HepG2 (cell line): ENCODE measurements at regions not wholly inside any gene's neighbourhood (a gene's known extent, or its start where the extent isn't known, plus 50 kb on each side); places are given as distances from the start of the nearest gene placed in this dataset.

Experiments used
- ATAC-seq: fragments of 200-7000 bp; cut with Tn5 transposase; 3 replicates; pipeline ENCODE4 v1.9.1; 2020; ENCODE audit warnings: mild to moderate bottlenecking, moderate library complexity
- BruUV-seq: library from RNA; stranded (reverse); fragments of 400-500 nt; replicated peaks from 2 replicates; lab custom pipeline; 2021; lab: Mats Ljungman, UMichigan
- CTCF ChIA-PET: fragments of 300-600 bp; formaldehyde crosslinking; extraction: SDS; loops from one replicate; lab custom pipeline; 2021; ENCODE audit warnings: low total read pairs, inconsistent platforms, low intra/inter-chr PET ratio; lab: Yijun Ruan, JAX
- POLR2A ChIA-PET: fragments of 350-600 bp; sonication (Branson Sonifier 250); formaldehyde crosslinking; loops from one replicate; lab custom pipeline; 2020; ENCODE audit warnings: antibody characterized with exemption, inconsistent platforms; lab: Yijun Ruan, JAX
- DNase-seq: peaks from one replicate; pipeline ENCODE4 v3.0.0-alpha.2; 2015; ENCODE audit warnings: low spot score
- FAIRE-seq: peaks from 3 replicates; lab custom pipeline; 2011; peaks lifted over from hg19 to GRCh38; lab: Jason Lieb, UNC
- H2AFZ ChIP-seq: one replicate; pipeline ENCODE4 v1.6.1; 2011; ENCODE audit warnings: low read length, inconsistent platforms
- H3K27ac ChIP-seq: fragments of 300-600 bp; 3 replicates; pipeline ENCODE4 v1.8.0; 2011; ENCODE audit warnings: mixed run types, mild to moderate bottlenecking, mixed read lengths, low read length, inconsistent platforms; ENCODE audit not compliant: insufficient read depth; ENCODE audit errors: extremely low read length
- H3K27me3 ChIP-seq, 2 experiments: fragments of 200-600 bp in 1 of 2; 2 replicates in 1 of 2; 3 replicates in 1 of 2; pipeline versions ENCODE4 v1.6.0 to v1.8.0; 2011; ENCODE audit warnings: low read length in 2 of 2, mild to moderate bottlenecking in 2 of 2, moderate library complexity in 2 of 2, inconsistent platforms in 1 of 2; ENCODE audit not compliant: insufficient read depth in 2 of 2, control insufficient read depth in 1 of 2
- H3K36me3 ChIP-seq, 2 experiments: fragments of 200-600 bp in 1 of 2; replicated peaks in 1 of 2; 2 replicates in 1 of 2; 3 replicates in 1 of 2; pipeline versions ENCODE4 v1.5.1 to v1.8.0; 2011; ENCODE audit warnings: low read length in 2 of 2, inconsistent platforms in 1 of 2; ENCODE audit not compliant: insufficient read depth in 2 of 2, control insufficient read depth in 1 of 2
- H3K4me1 ChIP-seq: 2 replicates; pipeline ENCODE4 v1.5.1; 2012; ENCODE audit warnings: low read length, inconsistent platforms; ENCODE audit not compliant: insufficient read depth
- H3K4me2 ChIP-seq: 2 replicates; pipeline ENCODE4 v1.6.0; 2011; ENCODE audit warnings: low read depth, low read length, inconsistent platforms
- H3K4me3 ChIP-seq, 3 experiments: fragments of 200-600 bp in 1 of 3; sonication (generic), shearing (Covaris generic) in 1 of 3; replicated peaks in 1 of 3; 2 replicates each; pipeline ENCODE4 v1.5.1; 2011 to 2016; ENCODE audit warnings: low read length in 3 of 3, inconsistent platforms in 2 of 3, low read depth in 2 of 3, mild to moderate bottlenecking in 2 of 3, control low read depth in 1 of 3, mixed read lengths in 1 of 3; ENCODE audit not compliant: insufficient read depth in 1 of 3
- H3K79me2 ChIP-seq: one replicate; pipeline ENCODE4 v1.6.1; 2011; ENCODE audit warnings: low read length, inconsistent platforms; ENCODE audit not compliant: insufficient read depth
- H3K9ac ChIP-seq: 2 replicates; pipeline ENCODE4 v1.6.0; 2011; ENCODE audit warnings: mild to moderate bottlenecking, low read depth, low read length, inconsistent platforms; ENCODE audit not compliant: insufficient read depth
- H3K9me3 ChIP-seq: 2 replicates; pipeline ENCODE4 v1.5.1; 2012; ENCODE audit warnings: mild to moderate bottlenecking, low read length
- H4K20me1 ChIP-seq: 2 replicates; pipeline ENCODE4 v1.6.0; 2011; ENCODE audit warnings: inconsistent platforms, mild to moderate bottlenecking, low read length, moderate library complexity; ENCODE audit not compliant: insufficient read depth
- ARID4A ChIP-seq: sonication (generic); formaldehyde crosslinking; IDR thresholded peaks from 2 replicates; pipeline ENCODE4 v1.5.0; 2020; ENCODE audit warnings: mild to moderate bottlenecking, missing genetic modification reagents, borderline replicate concordance
- MAFF ChIP-seq: IDR thresholded peaks from 2 replicates; pipeline ENCODE4 v1.6.1; 2011; ENCODE audit warnings: low read depth, low read length, improper control_type of control experiment
- MAFK ChIP-seq, 2 experiments: IDR thresholded peaks in 1 of 2; conservative IDR thresholded peaks in 1 of 2; 2 replicates each; pipeline ENCODE4 v1.6.1; 2011; ENCODE audit warnings: improper control_type of control experiment in 2 of 2, low read length in 2 of 2
- NFE2L2 ChIP-seq: fragments of 150-350 bp; IDR thresholded peaks from 2 replicates; pipeline ENCODE4 v1.6.1; 2014; ENCODE audit warnings: low read length
- ZNF572 ChIP-seq: sonication (generic); formaldehyde crosslinking; IDR thresholded peaks from 2 replicates; pipeline ENCODE4 v1.5.1; 2020; ENCODE audit warnings: mild to moderate bottlenecking, missing genetic modification reagents
- WGBS: methylation state at CpG from one replicate; pipeline ENCODE4 v1.1.6; 2017; ENCODE audit warnings: low lambda C conversion rate; 5-methylcytosine and 5-hydroxymethylcytosine counted together
- in situ Hi-C: cut with HindIII; loops from 2 replicates; pipeline ENCODE4 v1.10.0; 2017; ENCODE audit warnings: low pct_unique_long_range_greater_than_20kb; ENCODE audit not compliant: extremely low pct_ligation_motif_present
- intact Hi-C: fragments of 100-400 bp; cut with micrococcal nuclease; formaldehyde crosslinking; loops from one replicate; pipeline ENCODE4 v1.10.0; 2022; ENCODE audit not compliant: unreplicated experiment
- TF ChIP-seq, protein P1 (sequence below): sonication (generic); formaldehyde crosslinking; IDR thresholded peaks from 2 replicates; pipeline ENCODE4 v1.4.0; 2020; ENCODE audit warnings: mild to moderate bottlenecking, low read depth, missing genetic modification reagents

GRCh38 chr10:15990535-15991129 is 130.3 kb upstream of the MINDY3 start (continued):
- TF ChIP-seq ARID4A (CRISPR knock-in tag), result no peak

GRCh38 chr10:15997313-15997712 is 137.0 kb upstream of the MINDY3 start:
- CTCF ChIA-PET, result no interaction called here
- whole genome bisulfite sequencing, result under 1% methylated on average over 4 of the region's 4 CpGs
- H3K27ac ChIP-seq, result no peak overlapping the region
- H3K4me1 ChIP-seq, result no peaks in the 10 kb centered on the region
- BruUV-seq, result no TSS peak
- intact Hi-C loops, result no loop called here
- no peaks in the 10 kb centered on the region for H3K79me2 ChIP-seq
- ATAC-seq (no peak), FAIRE-seq (no peak), DNase-seq (no peak)
- H4K20me1 ChIP-seq, result no peaks in the 10 kb centered on the region
- no peak overlapping the region for H3K4me3 ChIP-seq
- H3K27me3 ChIP-seq, result no peaks in the 10 kb centered on the region
- no peak overlapping the region for H3K4me2 ChIP-seq
- TF ChIP-seq MAFF (peak; percentile 87), MAFK (conservative IDR thresholded peaks at IDR 0.05 in 1 of 2, IDR thresholded peaks at IDR 0.05 in 1 of 2; ENCODE audit: low read length in 2 of 2) (peak; percentile 85 to 93), NFE2L2 (peak; percentile 46), ZNF572 (CRISPR knock-in tag) (no peak)
- TF ChIP-seq, protein P1, sequence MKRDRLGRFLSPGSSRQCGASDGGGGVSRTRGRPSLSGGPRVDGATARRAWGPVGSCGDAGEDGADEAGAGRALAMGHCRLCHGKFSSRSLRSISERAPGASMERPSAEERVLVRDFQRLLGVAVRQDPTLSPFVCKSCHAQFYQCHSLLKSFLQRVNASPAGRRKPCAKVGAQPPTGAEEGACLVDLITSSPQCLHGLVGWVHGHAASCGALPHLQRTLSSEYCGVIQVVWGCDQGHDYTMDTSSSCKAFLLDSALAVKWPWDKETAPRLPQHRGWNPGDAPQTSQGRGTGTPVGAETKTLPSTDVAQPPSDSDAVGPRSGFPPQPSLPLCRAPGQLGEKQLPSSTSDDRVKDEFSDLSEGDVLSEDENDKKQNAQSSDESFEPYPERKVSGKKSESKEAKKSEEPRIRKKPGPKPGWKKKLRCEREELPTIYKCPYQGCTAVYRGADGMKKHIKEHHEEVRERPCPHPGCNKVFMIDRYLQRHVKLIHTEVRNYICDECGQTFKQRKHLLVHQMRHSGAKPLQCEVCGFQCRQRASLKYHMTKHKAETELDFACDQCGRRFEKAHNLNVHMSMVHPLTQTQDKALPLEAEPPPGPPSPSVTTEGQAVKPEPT (CRISPR knock-in tag), result no peak
- H2AFZ ChIP-seq, result no peak overlapping the region
- in situ Hi-C loops, result no loop called here
- H3K36me3 ChIP-seq, result no peaks in the 10 kb centered on the region
- H3K9me3 ChIP-seq, result no peaks in the 10 kb centered on the region; the same call in 1 of the 2 replicates
- no peak overlapping the region for H3K9ac ChIP-seq
- POLR2A ChIA-PET, result no interaction called here
